SK-N-SH treated with all-trans-retinoic acid at 6 μM for 48 hours (cell line): ENCODE measurements at regions not wholly inside any gene's neighbourhood (a gene's known extent, or its start where the extent isn't known, plus 50 kb on each side); places are given as distances from the start of the nearest gene placed in this dataset.
A peak's percentile ranks its signal among the peaks of the same experiment; 100 is the strongest.

Experiments
- ATAC-seq: fragments of 200-7000 bp; cut with Tn5 transposase; 3 replicates; pipeline ENCODE4 v1.9.1; 2020; ENCODE audit warnings: mild to moderate bottlenecking, moderate library complexity
- ARNTL ChIP-seq: fragments of 450-650 bp; formaldehyde crosslinking; IDR thresholded peaks from 2 replicates; pipeline ENCODE4 v1.5.0; 2020; ENCODE audit warnings: low read depth, mild to moderate bottlenecking, moderate library complexity, borderline replicate concordance
- BACH2 ChIP-seq: fragments of 250-450 bp; sonication (Bioruptor Pico); IDR thresholded peaks from 2 replicates; pipeline ENCODE4 v1.9.0; 2021; ENCODE audit warnings: mild to moderate bottlenecking, borderline replicate concordance
- CSRNP3 ChIP-seq: fragments of 250-450 bp; sonication (Bioruptor Pico); IDR thresholded peaks from 2 replicates; pipeline ENCODE4 v1.5.1; 2021; ENCODE audit warnings: mild to moderate bottlenecking, moderate library complexity
- ESRRG ChIP-seq: fragments of 250-450 bp; sonication (Bioruptor Pico); IDR thresholded peaks from 2 replicates; pipeline ENCODE4 v1.6.1; 2021; ENCODE audit warnings: mild to moderate bottlenecking
- GLIS3 ChIP-seq: fragments of 250-450 bp; sonication (Bioruptor Pico); IDR thresholded peaks from 2 replicates; pipeline ENCODE4 v1.5.0; 2020; ENCODE audit warnings: mild to moderate bottlenecking, moderate library complexity
- ISL1 ChIP-seq: fragments of 250-450 bp; sonication (Bioruptor Pico); IDR thresholded peaks from 2 replicates; pipeline ENCODE4 v2.1.2; 2022; ENCODE audit warnings: mild to moderate bottlenecking, moderate library complexity
- OSR1 ChIP-seq: fragments of 250-450 bp; sonication (Bioruptor Pico); IDR thresholded peaks from 2 replicates; pipeline ENCODE4 v1.8.0; 2022; ENCODE audit warnings: moderate library complexity, mild to moderate bottlenecking, inconsistent platforms
- PPARA ChIP-seq: fragments of 250-450 bp; sonication (Bioruptor Pico); IDR thresholded peaks from 2 replicates; pipeline ENCODE4 v1.5.0; 2020; ENCODE audit warnings: mild to moderate bottlenecking, borderline replicate concordance
- RARB ChIP-seq: fragments of 250-450 bp; sonication (Bioruptor Pico); IDR thresholded peaks from 2 replicates; pipeline ENCODE4 v1.8.0; 2021; ENCODE audit warnings: mild to moderate bottlenecking, moderate library complexity
- SNAI2 ChIP-seq: fragments of 250-450 bp; sonication (Bioruptor Pico); IDR thresholded peaks from 2 replicates; pipeline ENCODE4 v1.5.0; 2020; ENCODE audit warnings: mild to moderate bottlenecking, moderate library complexity
- TCF4 ChIP-seq: fragments of 250-450 bp; sonication (Bioruptor Pico); IDR thresholded peaks from 2 replicates; pipeline ENCODE4 v1.8.0; 2021; ENCODE audit warnings: mild to moderate bottlenecking, moderate library complexity, borderline replicate concordance
- TOX ChIP-seq: fragments of 250-450 bp; sonication (Bioruptor Pico); IDR thresholded peaks from 2 replicates; pipeline ENCODE4 v1.8.0; 2021; ENCODE audit warnings: mild to moderate bottlenecking, moderate library complexity, borderline replicate concordance
- ZC3H10 ChIP-seq: fragments of 250-450 bp; sonication (Bioruptor Pico); IDR thresholded peaks from 2 replicates; pipeline ENCODE4 v1.5.1; 2021; ENCODE audit warnings: mild to moderate bottlenecking, moderate library complexity
- ZFP3 ChIP-seq: fragments of 250-450 bp; sonication (Bioruptor Pico); IDR thresholded peaks from 2 replicates; pipeline ENCODE4 v1.5.0; 2020; ENCODE audit warnings: mild to moderate bottlenecking, moderate library complexity
- ZFP30 ChIP-seq: fragments of 450-650 bp; formaldehyde crosslinking; IDR thresholded peaks from 2 replicates; pipeline ENCODE4 v1.5.0; 2022; ENCODE audit warnings: mild to moderate bottlenecking, moderate library complexity
- ZNF565 ChIP-seq: fragments of 450-650 bp; formaldehyde crosslinking; conservative IDR thresholded peaks from 2 replicates; pipeline ENCODE4 v1.5.0; 2020; ENCODE audit warnings: low read depth, mild to moderate bottlenecking, moderate library complexity
- ZNF70 ChIP-seq: fragments of 450-650 bp; formaldehyde crosslinking; IDR thresholded peaks from 2 replicates; pipeline ENCODE4 v1.5.0; 2020; ENCODE audit warnings: mild to moderate bottlenecking, moderate library complexity
- ZNF8 ChIP-seq: fragments of 450-650 bp; formaldehyde crosslinking; IDR thresholded peaks from 2 replicates; pipeline ENCODE4 v1.5.0; 2020; ENCODE audit warnings: mild to moderate bottlenecking, moderate library complexity
- TF ChIP-seq, protein P1 (sequence below): fragments of 250-450 bp; sonication (Bioruptor Pico); IDR thresholded peaks from 2 replicates; pipeline ENCODE4 v1.5.0; 2020; ENCODE audit warnings: mild to moderate bottlenecking, moderate library complexity
- TF ChIP-seq, protein P2 (sequence below): fragments of 250-450 bp; sonication (Bioruptor Pico); IDR thresholded peaks from 2 replicates; pipeline ENCODE4 v1.8.0; 2020; ENCODE audit warnings: mild to moderate bottlenecking, moderate library complexity, borderline replicate concordance
- TF ChIP-seq, protein P3 (sequence below): fragments of 250-450 bp; sonication (Bioruptor Pico); IDR thresholded peaks from 2 replicates; pipeline ENCODE4 v1.8.0; 2021; ENCODE audit warnings: low read depth, mild to moderate bottlenecking, moderate library complexity, borderline replicate concordance
- TF ChIP-seq, protein P4 (sequence below): fragments of 250-450 bp; sonication (Bioruptor Pico); IDR thresholded peaks from 2 replicates; pipeline ENCODE4 v1.5.1; 2020; ENCODE audit warnings: low read depth, mild to moderate bottlenecking, moderate library complexity

DNA sequence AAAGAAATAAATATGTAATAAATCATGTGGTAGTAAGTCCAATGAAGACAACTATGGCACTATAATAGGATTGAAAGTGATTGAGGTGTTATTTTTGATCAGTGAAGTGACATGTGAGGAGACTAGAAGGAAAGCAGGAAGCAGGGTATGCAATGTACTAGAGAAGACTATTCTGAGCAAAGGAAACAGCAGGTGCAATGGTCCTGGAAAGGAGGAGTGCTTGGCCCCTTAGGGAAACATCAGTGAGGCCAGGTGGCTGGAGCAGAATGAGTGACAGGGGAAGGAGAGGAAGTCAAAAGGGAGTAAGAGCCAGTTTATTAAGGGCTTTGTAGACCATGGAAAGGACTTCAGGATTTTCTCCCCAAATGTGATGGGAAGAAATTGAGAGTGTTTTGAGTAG lies 207.6 kb upstream of the HCCS start:
- TF ChIP-seq, protein P1, sequence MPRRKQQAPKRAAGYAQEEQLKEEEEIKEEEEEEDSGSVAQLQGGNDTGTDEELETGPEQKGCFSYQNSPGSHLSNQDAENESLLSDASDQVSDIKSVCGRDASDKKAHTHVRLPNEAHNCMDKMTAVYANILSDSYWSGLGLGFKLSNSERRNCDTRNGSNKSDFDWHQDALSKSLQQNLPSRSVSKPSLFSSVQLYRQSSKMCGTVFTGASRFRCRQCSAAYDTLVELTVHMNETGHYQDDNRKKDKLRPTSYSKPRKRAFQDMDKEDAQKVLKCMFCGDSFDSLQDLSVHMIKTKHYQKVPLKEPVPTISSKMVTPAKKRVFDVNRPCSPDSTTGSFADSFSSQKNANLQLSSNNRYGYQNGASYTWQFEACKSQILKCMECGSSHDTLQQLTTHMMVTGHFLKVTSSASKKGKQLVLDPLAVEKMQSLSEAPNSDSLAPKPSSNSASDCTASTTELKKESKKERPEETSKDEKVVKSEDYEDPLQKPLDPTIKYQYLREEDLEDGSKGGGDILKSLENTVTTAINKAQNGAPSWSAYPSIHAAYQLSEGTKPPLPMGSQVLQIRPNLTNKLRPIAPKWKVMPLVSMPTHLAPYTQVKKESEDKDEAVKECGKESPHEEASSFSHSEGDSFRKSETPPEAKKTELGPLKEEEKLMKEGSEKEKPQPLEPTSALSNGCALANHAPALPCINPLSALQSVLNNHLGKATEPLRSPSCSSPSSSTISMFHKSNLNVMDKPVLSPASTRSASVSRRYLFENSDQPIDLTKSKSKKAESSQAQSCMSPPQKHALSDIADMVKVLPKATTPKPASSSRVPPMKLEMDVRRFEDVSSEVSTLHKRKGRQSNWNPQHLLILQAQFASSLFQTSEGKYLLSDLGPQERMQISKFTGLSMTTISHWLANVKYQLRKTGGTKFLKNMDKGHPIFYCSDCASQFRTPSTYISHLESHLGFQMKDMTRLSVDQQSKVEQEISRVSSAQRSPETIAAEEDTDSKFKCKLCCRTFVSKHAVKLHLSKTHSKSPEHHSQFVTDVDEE (CRISPR knock-in tag) = no peak
- TF ChIP-seq CSRNP3 (CRISPR knock-in tag) (no peak), ZNF8 (CRISPR knock-in tag) (no peak), ZNF565 (CRISPR knock-in tag) (no peak), GLIS3 (CRISPR knock-in tag) (no peak), ZC3H10 (no peak), OSR1 (CRISPR knock-in tag) (no peak), TCF4 (CRISPR knock-in tag) (no peak), TOX (no peak), RARB (CRISPR knock-in tag) (no peak), ARNTL (CRISPR knock-in tag) (no peak), ISL1 (CRISPR knock-in tag) (no peak), BACH2 (no peak), SNAI2 (no peak)
- TF ChIP-seq, protein P2, sequence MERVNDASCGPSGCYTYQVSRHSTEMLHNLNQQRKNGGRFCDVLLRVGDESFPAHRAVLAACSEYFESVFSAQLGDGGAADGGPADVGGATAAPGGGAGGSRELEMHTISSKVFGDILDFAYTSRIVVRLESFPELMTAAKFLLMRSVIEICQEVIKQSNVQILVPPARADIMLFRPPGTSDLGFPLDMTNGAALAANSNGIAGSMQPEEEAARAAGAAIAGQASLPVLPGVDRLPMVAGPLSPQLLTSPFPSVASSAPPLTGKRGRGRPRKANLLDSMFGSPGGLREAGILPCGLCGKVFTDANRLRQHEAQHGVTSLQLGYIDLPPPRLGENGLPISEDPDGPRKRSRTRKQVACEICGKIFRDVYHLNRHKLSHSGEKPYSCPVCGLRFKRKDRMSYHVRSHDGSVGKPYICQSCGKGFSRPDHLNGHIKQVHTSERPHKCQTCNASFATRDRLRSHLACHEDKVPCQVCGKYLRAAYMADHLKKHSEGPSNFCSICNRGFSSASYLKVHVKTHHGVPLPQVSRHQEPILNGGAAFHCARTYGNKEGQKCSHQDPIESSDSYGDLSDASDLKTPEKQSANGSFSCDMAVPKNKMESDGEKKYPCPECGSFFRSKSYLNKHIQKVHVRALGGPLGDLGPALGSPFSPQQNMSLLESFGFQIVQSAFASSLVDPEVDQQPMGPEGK (CRISPR knock-in tag) = no peak
- TF ChIP-seq, protein P3, sequence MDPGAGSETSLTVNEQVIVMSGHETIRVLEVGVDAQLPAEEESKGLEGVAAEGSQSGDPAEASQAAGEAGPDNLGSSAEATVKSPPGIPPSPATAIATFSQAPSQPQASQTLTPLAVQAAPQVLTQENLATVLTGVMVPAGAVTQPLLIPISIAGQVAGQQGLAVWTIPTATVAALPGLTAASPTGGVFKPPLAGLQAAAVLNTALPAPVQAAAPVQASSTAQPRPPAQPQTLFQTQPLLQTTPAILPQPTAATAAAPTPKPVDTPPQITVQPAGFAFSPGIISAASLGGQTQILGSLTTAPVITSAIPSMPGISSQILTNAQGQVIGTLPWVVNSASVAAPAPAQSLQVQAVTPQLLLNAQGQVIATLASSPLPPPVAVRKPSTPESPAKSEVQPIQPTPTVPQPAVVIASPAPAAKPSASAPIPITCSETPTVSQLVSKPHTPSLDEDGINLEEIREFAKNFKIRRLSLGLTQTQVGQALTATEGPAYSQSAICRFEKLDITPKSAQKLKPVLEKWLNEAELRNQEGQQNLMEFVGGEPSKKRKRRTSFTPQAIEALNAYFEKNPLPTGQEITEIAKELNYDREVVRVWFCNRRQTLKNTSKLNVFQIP = no peak
- TF ChIP-seq, protein P4, sequence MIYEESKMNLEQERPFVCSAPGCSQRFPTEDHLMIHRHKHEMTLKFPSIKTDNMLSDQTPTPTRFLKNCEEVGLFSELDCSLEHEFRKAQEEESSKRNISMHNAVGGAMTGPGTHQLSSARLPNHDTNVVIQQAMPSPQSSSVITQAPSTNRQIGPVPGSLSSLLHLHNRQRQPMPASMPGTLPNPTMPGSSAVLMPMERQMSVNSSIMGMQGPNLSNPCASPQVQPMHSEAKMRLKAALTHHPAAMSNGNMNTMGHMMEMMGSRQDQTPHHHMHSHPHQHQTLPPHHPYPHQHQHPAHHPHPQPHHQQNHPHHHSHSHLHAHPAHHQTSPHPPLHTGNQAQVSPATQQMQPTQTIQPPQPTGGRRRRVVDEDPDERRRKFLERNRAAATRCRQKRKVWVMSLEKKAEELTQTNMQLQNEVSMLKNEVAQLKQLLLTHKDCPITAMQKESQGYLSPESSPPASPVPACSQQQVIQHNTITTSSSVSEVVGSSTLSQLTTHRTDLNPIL = no peak

DNA sequence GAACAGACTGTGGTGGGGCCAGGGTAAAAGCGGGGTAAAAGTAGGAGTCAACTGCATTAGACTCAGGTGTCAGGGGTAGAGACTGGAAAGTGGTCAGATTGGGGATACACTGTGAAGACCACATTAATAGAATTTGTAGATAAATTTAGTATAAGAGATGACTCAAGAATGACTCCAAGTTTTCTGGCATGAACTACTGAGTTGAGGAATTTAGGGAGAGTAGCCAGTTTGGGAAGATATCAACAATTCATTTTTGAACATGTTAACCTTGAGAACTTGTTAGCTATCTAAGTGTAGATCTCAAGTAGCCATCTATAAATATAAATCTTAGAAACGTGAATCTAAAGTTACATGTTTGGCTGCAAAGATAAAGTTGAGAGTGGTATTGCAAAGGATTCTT lies 206.9 kb upstream of the HCCS start:
- ATAC-seq = peak; percentile 57
- TF ChIP-seq BACH2 = no peak
- no peak for TF ChIP-seq GLIS3 (CRISPR knock-in tag)
- TF ChIP-seq ISL1 (CRISPR knock-in tag) = peak; percentile 56

More for the DNA sequence above, 207.6 kb upstream of the HCCS start:
- ATAC-seq = no peak

DNA sequence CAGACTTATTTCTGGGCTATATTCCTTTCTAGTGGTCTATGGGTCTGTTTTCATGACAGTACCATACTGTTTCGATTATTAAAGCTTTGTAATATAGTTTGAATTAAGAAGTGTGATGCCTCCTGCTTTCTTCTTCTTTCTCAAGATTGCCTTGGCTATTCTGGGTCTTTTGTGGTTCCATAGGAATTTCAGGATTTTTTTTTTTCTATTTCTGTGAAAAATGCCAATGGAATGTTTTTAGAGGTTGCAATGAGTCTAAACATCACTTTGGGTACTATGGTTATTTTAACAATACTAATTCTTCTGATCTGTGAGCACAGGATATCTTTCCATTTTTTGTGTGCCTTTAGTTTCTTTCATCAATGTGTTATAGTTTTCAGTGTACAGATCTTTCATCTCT lies 204.3 kb upstream of the HCCS start:
- TF ChIP-seq ZFP3 (CRISPR knock-in tag) = no peak
- TF ChIP-seq ZNF8 (CRISPR knock-in tag) = no peak
- no peak for TF ChIP-seq PPARA
- TF ChIP-seq, protein P4 = no peak
- TF ChIP-seq ESRRG = no peak
- no peak for TF ChIP-seq OSR1 (CRISPR knock-in tag)
- TF ChIP-seq, protein P1 (CRISPR knock-in tag) = no peak
- no peak for TF ChIP-seq SNAI2
- no peak for TF ChIP-seq ISL1 (CRISPR knock-in tag)
- no peak for TF ChIP-seq ZFP30 (CRISPR knock-in tag)
- no peak for TF ChIP-seq ZC3H10
- TF ChIP-seq GLIS3 (CRISPR knock-in tag) = no peak
- TF ChIP-seq ZNF70 (CRISPR knock-in tag) = no peak
- ATAC-seq = no peak
